H9 (cell line): ENCODE measurements at regions not wholly inside any gene's neighbourhood (a gene's known extent, or its start where the extent isn't known, plus 50 kb on each side); places are given as distances from the start of the nearest gene placed in this dataset.

Source experiments
- DNase-seq: peaks from one replicate; pipeline ENCODE4 v3.0.0-alpha.2; 2017
- H2AFZ ChIP-seq: one replicate; pipeline ENCODE4 v1.6.1; 2013; ENCODE audit warnings: mild to moderate bottlenecking, low read length, control low read depth, moderate library complexity
- H2AK5ac ChIP-seq: 2 replicates; pipeline ENCODE4 v1.6.1; 2013; ENCODE audit warnings: low read length, control low read depth, mixed read lengths; ENCODE audit not compliant: insufficient read length
- H2BK120ac ChIP-seq: one replicate; pipeline ENCODE4 v1.6.1; 2013; ENCODE audit warnings: low read depth, mild to moderate bottlenecking, low read length, control low read depth, inconsistent platforms; ENCODE audit not compliant: poor library complexity, severe bottlenecking
- H2BK12ac ChIP-seq: 2 replicates; pipeline ENCODE4 v1.6.1; 2013; ENCODE audit warnings: low read length, control low read depth, mixed read lengths, low read depth; ENCODE audit not compliant: insufficient read length
- H2BK15ac ChIP-seq: 2 replicates; pipeline ENCODE4 v1.6.1; 2013; ENCODE audit warnings: low read depth, low read length, control low read depth
- H2BK20ac ChIP-seq: one replicate; pipeline ENCODE4 v1.6.1; 2013; ENCODE audit warnings: low read depth, mild to moderate bottlenecking, low read length, control low read depth, inconsistent platforms; ENCODE audit not compliant: poor library complexity, severe bottlenecking
- H2BK5ac ChIP-seq: 2 replicates; pipeline ENCODE4 v1.6.1; 2013; ENCODE audit warnings: low read length, control low read depth, mixed read lengths; ENCODE audit not compliant: insufficient read length
- H3K14ac ChIP-seq: 2 replicates; pipeline ENCODE4 v1.6.1; 2013; ENCODE audit warnings: low read length, control low read depth; ENCODE audit not compliant: insufficient read depth
- H3K18ac ChIP-seq: 2 replicates; pipeline ENCODE4 v1.6.1; 2013; ENCODE audit warnings: low read depth, mild to moderate bottlenecking, mixed read lengths, low read length, control low read depth; ENCODE audit not compliant: insufficient read length
- H3K23ac ChIP-seq: 2 replicates; pipeline ENCODE4 v1.6.1; 2013; ENCODE audit warnings: low read length, control low read depth, mixed read lengths, low read depth; ENCODE audit not compliant: insufficient read length
- H3K23me2 ChIP-seq: 2 replicates; pipeline ENCODE4 v1.6.1; 2013; ENCODE audit warnings: low read depth, mild to moderate bottlenecking, mixed read lengths, low read length, control low read depth; ENCODE audit not compliant: insufficient read length, poor library complexity, severe bottlenecking
- H3K27ac ChIP-seq: 2 replicates; pipeline ENCODE4 v1.5.1; 2013; ENCODE audit warnings: low read length, control low read depth, mixed read lengths, low read depth; ENCODE audit not compliant: insufficient read length
- H3K27me3 ChIP-seq: 2 replicates; pipeline ENCODE4 v1.6.1; 2013; ENCODE audit warnings: low read length, control low read depth, inconsistent platforms; ENCODE audit not compliant: insufficient read depth
- H3K4ac ChIP-seq: 2 replicates; pipeline ENCODE4 v1.6.1; 2013; ENCODE audit warnings: low read depth, mild to moderate bottlenecking, control low read depth, inconsistent platforms, low read length, moderate library complexity
- H3K4me1 ChIP-seq: 2 replicates; pipeline ENCODE4 v1.6.1; 2013; ENCODE audit warnings: low read length, control low read depth, inconsistent platforms; ENCODE audit not compliant: insufficient read depth
- H3K4me2 ChIP-seq: 2 replicates; pipeline ENCODE4 v1.6.1; 2013; ENCODE audit warnings: low read length, control low read depth, mixed read lengths; ENCODE audit not compliant: insufficient read length, insufficient read depth
- H3K56ac ChIP-seq: 2 replicates; pipeline ENCODE4 v1.6.1; 2013; ENCODE audit warnings: low read depth, mild to moderate bottlenecking, mixed read lengths, low read length, control low read depth; ENCODE audit not compliant: insufficient read length
- H3K79me1 ChIP-seq: 2 replicates; pipeline ENCODE4 v1.6.1; 2013; ENCODE audit warnings: low read depth, mild to moderate bottlenecking, moderate library complexity, low read length, control low read depth, inconsistent platforms; ENCODE audit not compliant: insufficient read depth, poor library complexity, severe bottlenecking
- H3K79me2 ChIP-seq: 2 replicates; pipeline ENCODE4 v1.6.1; 2013; ENCODE audit warnings: low read length, control low read depth, inconsistent platforms; ENCODE audit not compliant: insufficient read depth
- H3K9ac ChIP-seq: 2 replicates; pipeline ENCODE4 v1.6.1; 2013; ENCODE audit warnings: low read length, control low read depth, mixed read lengths; ENCODE audit not compliant: insufficient read length; ENCODE audit errors: extremely low read depth
- H3K9me3 ChIP-seq: one replicate; pipeline ENCODE4 v1.6.1; 2013; ENCODE audit warnings: low read depth, low read length, inconsistent platforms; ENCODE audit not compliant: control insufficient read depth
- H3T11ph ChIP-seq: one replicate; pipeline ENCODE4 v1.6.1; 2013; ENCODE audit warnings: mild to moderate bottlenecking, low read length, control low read depth, inconsistent platforms
- H4K20me1 ChIP-seq: one replicate; pipeline ENCODE4 v1.6.1; 2013; ENCODE audit not compliant: control insufficient read depth, insufficient read length, insufficient read depth
- H4K5ac ChIP-seq: 2 replicates; pipeline ENCODE4 v1.6.1; 2013; ENCODE audit warnings: low read depth, mild to moderate bottlenecking, mixed read lengths, low read length, control low read depth; ENCODE audit not compliant: insufficient read length
- H4K8ac ChIP-seq: replicated peaks from 2 replicates; pipeline ENCODE4 v1.6.1; 2013; ENCODE audit warnings: low read length, control low read depth, mixed read lengths, low read depth; ENCODE audit not compliant: insufficient read length
- H4K91ac ChIP-seq: 2 replicates; pipeline ENCODE4 v1.6.1; 2013; ENCODE audit warnings: low read depth, mild to moderate bottlenecking, moderate library complexity, mixed read lengths, low read length, control low read depth; ENCODE audit not compliant: insufficient read length
- H3K27ac Mint-ChIP-seq, 3 experiments: 2 replicates in 2 of 3; 3 replicates in 1 of 3; pipeline ENCODE4 v1.8.0; 2020 to 2021; ENCODE audit warnings: mixed read lengths in 3 of 3, mild to moderate bottlenecking in 1 of 3, moderate library complexity in 1 of 3
- H3K27me3 Mint-ChIP-seq: 2 replicates; pipeline ENCODE4 v1.8.0; 2021; ENCODE audit warnings: low read depth, mild to moderate bottlenecking, moderate library complexity, mixed read lengths
- H3K36me3 Mint-ChIP-seq, 3 experiments: 2 replicates in 2 of 3; 3 replicates in 1 of 3; pipeline ENCODE4 v1.8.0; 2020 to 2021; ENCODE audit warnings: low read depth in 3 of 3, mixed read lengths in 3 of 3; ENCODE audit not compliant: insufficient read depth in 1 of 3
- H3K4me1 Mint-ChIP-seq, 2 experiments: 2 replicates each; pipeline ENCODE4 v1.8.0; 2020; ENCODE audit warnings: mixed read lengths in 2 of 2
- H3K4me3 Mint-ChIP-seq, 2 experiments: 2 replicates in 1 of 2; 3 replicates in 1 of 2; pipeline ENCODE4 v1.8.0; 2020 to 2021; ENCODE audit warnings: mild to moderate bottlenecking in 2 of 2, mixed read lengths in 2 of 2, moderate library complexity in 1 of 2
- H3K9me3 Mint-ChIP-seq, 2 experiments: 2 replicates in 1 of 2; 3 replicates in 1 of 2; pipeline ENCODE4 v1.8.0; 2020; ENCODE audit warnings: mild to moderate bottlenecking in 2 of 2, mixed read lengths in 2 of 2, moderate library complexity in 1 of 2
- WGBS: extraction: QIAGEN DNeasy Blood & Tissue Kit; methylation state at CpG from one replicate; pipeline ENCODE4 v1.1.7; 2013; ENCODE audit warnings: missing lambda C conversion rate, low lambda C conversion rate, mixed read lengths; ENCODE audit not compliant: insufficient read length; ENCODE audit errors: extremely low coverage; 5-methylcytosine and 5-hydroxymethylcytosine counted together
- TF ChIP-seq, protein P1 (sequence below): fragments of 200-600 bp; sonication (generic); conservative IDR thresholded peaks from 3 replicates; pipeline ENCODE4 v1.8.0; 2021; ENCODE audit warnings: antibody characterized with exemption, mild to moderate bottlenecking

DNA sequence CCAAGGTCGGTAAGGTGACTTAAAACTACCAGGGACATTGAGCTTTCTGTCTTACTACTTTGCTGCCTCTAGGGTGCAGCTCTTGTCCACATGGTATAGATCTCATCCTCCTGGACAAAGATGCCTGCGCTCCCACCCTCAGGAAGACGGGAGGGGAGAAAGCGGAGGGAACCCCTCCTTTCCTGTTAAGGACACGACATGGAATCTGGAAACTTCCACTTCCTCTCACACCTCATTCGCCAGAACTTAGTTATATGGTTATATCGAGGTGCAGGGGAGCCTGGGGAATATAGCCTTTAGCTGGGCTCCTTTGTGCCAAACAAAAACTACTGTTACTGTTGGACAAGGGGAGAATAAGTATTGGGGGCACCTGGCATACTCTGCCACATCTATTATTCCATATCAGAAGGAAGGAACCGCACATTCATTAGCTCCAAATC is 224.3 kb upstream of the TSHZ2 start:
- H3K36me3 Mint-ChIP-seq, result no peaks in the 10 kb centered on the region
- no peak overlapping the region for H3K14ac ChIP-seq
- no peak overlapping the region for H2BK12ac ChIP-seq
- H2BK15ac ChIP-seq, result no peak overlapping the region
- no peak overlapping the region for H3K27ac ChIP-seq
- peak; percentile 53 for DNase-seq
- no CpG with 5 or more reads among the region's 8 CpGs for WGBS
- no peak overlapping the region for H3T11ph ChIP-seq
- H4K8ac ChIP-seq, result no peak overlapping the region
- H4K20me1 ChIP-seq, result no peaks in the 10 kb centered on the region
- no peak overlapping the region for H2AK5ac ChIP-seq
- no peaks in the 10 kb centered on the region for H3K79me1 ChIP-seq
- no peak overlapping the region for H3K27ac Mint-ChIP-seq
- no peak overlapping the region for H3K18ac ChIP-seq
- H3K4me1 ChIP-seq, result no peaks in the 10 kb centered on the region
- no peak overlapping the region for H3K4me2 ChIP-seq
- H3K79me2 ChIP-seq, result no peaks in the 10 kb centered on the region
- no peak overlapping the region for H4K5ac ChIP-seq
- H3K27me3 Mint-ChIP-seq, result no peaks in the 10 kb centered on the region; the same call in 1 of the 2 replicates
- H3K4me3 Mint-ChIP-seq, result no peak overlapping the region
- H3K9me3 Mint-ChIP-seq, result no peaks in the 10 kb centered on the region
- no peak overlapping the region for H2BK120ac ChIP-seq
- H3K9ac ChIP-seq, result no peak overlapping the region
- TF ChIP-seq, protein P1, sequence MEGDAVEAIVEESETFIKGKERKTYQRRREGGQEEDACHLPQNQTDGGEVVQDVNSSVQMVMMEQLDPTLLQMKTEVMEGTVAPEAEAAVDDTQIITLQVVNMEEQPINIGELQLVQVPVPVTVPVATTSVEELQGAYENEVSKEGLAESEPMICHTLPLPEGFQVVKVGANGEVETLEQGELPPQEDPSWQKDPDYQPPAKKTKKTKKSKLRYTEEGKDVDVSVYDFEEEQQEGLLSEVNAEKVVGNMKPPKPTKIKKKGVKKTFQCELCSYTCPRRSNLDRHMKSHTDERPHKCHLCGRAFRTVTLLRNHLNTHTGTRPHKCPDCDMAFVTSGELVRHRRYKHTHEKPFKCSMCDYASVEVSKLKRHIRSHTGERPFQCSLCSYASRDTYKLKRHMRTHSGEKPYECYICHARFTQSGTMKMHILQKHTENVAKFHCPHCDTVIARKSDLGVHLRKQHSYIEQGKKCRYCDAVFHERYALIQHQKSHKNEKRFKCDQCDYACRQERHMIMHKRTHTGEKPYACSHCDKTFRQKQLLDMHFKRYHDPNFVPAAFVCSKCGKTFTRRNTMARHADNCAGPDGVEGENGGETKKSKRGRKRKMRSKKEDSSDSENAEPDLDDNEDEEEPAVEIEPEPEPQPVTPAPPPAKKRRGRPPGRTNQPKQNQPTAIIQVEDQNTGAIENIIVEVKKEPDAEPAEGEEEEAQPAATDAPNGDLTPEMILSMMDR, result peak; percentile 62
- H2BK5ac ChIP-seq, result no peak overlapping the region
- no peaks in the 10 kb centered on the region for H3K23me2 ChIP-seq
- H3K27me3 ChIP-seq, result no peaks in the 10 kb centered on the region
- no peak overlapping the region for H3K56ac ChIP-seq
- H2AFZ ChIP-seq, result no peak overlapping the region
- no peak overlapping the region for H3K23ac ChIP-seq
- H3K4ac ChIP-seq, result no peak overlapping the region
- H2BK20ac ChIP-seq, result no peak overlapping the region
- no peak overlapping the region for H4K91ac ChIP-seq
- peaks cover 18 to 20% of the 10 kb centered on the region in 2 experiments for H3K4me1 Mint-ChIP-seq
- no peaks in the 10 kb centered on the region for H3K9me3 ChIP-seq
